Calu3 (cell line): ENCODE measurements at regions not wholly inside any gene's neighbourhood (a gene's known extent, or its start where the extent isn't known, plus 50 kb on each side); places are given as distances from the start of the nearest gene placed in this dataset.

Experiments
- BruUV-seq: library from RNA; stranded (reverse); fragments of 400-500 nt; replicated peaks from 2 replicates; lab custom pipeline; 2021; lab: Mats Ljungman, UMichigan
- CTCF ChIA-PET: fragments of 300-600 bp; sonication (Branson Sonifier 250); formaldehyde crosslinking; loops from one replicate; lab custom pipeline; 2022; ENCODE audit warnings: antibody characterized with exemption; lab: Charles Lee
- DNase-seq: peaks from one replicate; pipeline ENCODE4 v3.0.0; 2022
- H3K27ac Mint-ChIP-seq: one replicate; pipeline ENCODE4 v1.8.0; 2022; ENCODE audit warnings: mixed read lengths; ENCODE audit not compliant: unreplicated experiment
- H3K27me3 Mint-ChIP-seq: one replicate; pipeline ENCODE4 v1.8.0; 2022; ENCODE audit warnings: mixed read lengths; ENCODE audit not compliant: unreplicated experiment
- H3K36me3 Mint-ChIP-seq: one replicate; pipeline ENCODE4 v1.8.0; 2022; ENCODE audit warnings: mild to moderate bottlenecking, moderate library complexity, mixed read lengths; ENCODE audit not compliant: insufficient read depth, unreplicated experiment
- H3K4me1 Mint-ChIP-seq: one replicate; pipeline ENCODE4 v1.8.0; 2022; ENCODE audit warnings: mild to moderate bottlenecking, low read depth, mixed read lengths; ENCODE audit not compliant: unreplicated experiment
- H3K4me3 Mint-ChIP-seq: one replicate; pipeline ENCODE4 v1.8.0; 2022; ENCODE audit warnings: mild to moderate bottlenecking, low read depth, moderate library complexity, mixed read lengths; ENCODE audit not compliant: unreplicated experiment
- H3K9me3 Mint-ChIP-seq: one replicate; pipeline ENCODE4 v1.8.0; 2022; ENCODE audit warnings: low read depth, mixed read lengths; ENCODE audit not compliant: unreplicated experiment
- intact Hi-C: fragments of 100-400 bp; cut with micrococcal nuclease; formaldehyde crosslinking; loops from one replicate; pipeline ENCODE4 v1.10.0; 2022; ENCODE audit not compliant: unreplicated experiment
- TF ChIP-seq, protein P1 (sequence below): fragments of 200-600 bp; IDR thresholded peaks from one replicate; pipeline ENCODE4 v1.8.0; 2022; ENCODE audit warnings: antibody characterized with exemption; ENCODE audit not compliant: unreplicated experiment

DNA sequence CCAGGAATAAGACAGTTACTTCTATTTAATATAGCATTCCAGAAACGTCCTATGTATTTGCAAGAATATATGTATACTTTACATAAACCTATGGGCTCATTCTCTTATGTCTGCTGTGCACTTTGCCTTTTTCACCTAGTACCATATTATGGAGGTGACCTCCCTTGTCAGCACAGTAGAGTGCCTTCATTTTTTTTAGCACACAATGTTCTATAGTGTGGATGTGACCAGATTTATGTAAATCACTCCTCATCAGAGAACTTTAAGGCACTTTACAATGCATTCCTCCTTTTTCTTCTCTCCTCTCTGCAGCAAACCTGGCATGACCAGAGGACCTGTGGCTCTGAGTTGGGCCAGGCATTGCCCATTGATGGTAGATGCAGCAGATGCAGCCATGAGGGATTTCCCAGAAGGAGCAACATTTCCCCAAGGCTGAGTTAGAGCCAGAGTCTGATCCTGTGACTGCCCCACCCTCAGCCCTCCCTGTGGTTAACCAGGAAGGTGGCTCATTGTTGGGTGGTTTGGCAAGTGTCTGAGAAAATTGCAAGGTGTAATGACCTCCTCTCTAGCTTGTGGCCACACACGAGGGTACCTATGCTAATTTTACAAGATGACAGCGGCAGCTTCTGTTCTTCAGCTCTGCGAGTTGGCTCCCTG, 76.5 kb upstream of the DLX2 start:
- intact Hi-C loops, result no loop called here
- no peak overlapping the region for H3K27ac Mint-ChIP-seq
- peaks cover 12% of the 10 kb centered on the region for H3K4me1 Mint-ChIP-seq
- no peaks in the 10 kb centered on the region for H3K9me3 Mint-ChIP-seq
- TF ChIP-seq, protein P1, sequence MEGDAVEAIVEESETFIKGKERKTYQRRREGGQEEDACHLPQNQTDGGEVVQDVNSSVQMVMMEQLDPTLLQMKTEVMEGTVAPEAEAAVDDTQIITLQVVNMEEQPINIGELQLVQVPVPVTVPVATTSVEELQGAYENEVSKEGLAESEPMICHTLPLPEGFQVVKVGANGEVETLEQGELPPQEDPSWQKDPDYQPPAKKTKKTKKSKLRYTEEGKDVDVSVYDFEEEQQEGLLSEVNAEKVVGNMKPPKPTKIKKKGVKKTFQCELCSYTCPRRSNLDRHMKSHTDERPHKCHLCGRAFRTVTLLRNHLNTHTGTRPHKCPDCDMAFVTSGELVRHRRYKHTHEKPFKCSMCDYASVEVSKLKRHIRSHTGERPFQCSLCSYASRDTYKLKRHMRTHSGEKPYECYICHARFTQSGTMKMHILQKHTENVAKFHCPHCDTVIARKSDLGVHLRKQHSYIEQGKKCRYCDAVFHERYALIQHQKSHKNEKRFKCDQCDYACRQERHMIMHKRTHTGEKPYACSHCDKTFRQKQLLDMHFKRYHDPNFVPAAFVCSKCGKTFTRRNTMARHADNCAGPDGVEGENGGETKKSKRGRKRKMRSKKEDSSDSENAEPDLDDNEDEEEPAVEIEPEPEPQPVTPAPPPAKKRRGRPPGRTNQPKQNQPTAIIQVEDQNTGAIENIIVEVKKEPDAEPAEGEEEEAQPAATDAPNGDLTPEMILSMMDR, result no peak
- H3K27me3 Mint-ChIP-seq, result no peaks in the 10 kb centered on the region
- H3K4me3 Mint-ChIP-seq, result no peak overlapping the region
- BruUV-seq, result no TSS peak
- H3K36me3 Mint-ChIP-seq, result no peaks in the 10 kb centered on the region
- CTCF ChIA-PET, result interaction anchor here (0.6 kb wide), 1 partner anchor 47 kb away, joined by 4 read pairs; no protein-coding TSS in a partner anchor
- peak; percentile 61 for DNase-seq

DNA sequence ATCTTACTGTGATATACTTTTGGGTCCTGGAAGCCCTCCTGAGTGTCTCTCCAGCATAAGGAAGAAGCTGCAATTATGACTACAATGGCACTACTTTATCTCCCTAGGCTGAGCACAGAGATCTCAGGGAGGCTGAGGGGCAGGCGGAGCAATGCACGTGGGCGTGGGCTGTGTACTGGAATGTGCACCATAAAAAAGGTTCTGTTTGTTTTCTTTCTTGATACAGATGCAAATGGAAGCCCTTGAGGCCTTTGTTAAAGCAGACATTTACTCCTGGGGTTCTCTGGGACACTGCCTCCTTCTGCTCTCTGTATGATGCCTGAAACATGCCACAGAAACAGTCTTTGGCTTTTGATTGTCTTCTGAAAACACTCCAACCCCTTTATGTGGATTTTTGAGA, 79.1 kb upstream of the DLX2 start:
- CTCF ChIA-PET, result no interaction called here
- Mint-ChIP-seq H3K27ac (no peak overlapping the region), H3K4me3 (no peak overlapping the region), H3K4me1 (peaks cover 12% of the 10 kb centered on the region), H3K27me3 (no peaks in the 10 kb centered on the region), H3K36me3 (no peaks in the 10 kb centered on the region), H3K9me3 (peaks cover 8% of the 10 kb centered on the region)
- TF ChIP-seq, protein P1, result no peak
- no TSS peak for BruUV-seq
- no peak for DNase-seq
- intact Hi-C loops, result no loop called here

DNA sequence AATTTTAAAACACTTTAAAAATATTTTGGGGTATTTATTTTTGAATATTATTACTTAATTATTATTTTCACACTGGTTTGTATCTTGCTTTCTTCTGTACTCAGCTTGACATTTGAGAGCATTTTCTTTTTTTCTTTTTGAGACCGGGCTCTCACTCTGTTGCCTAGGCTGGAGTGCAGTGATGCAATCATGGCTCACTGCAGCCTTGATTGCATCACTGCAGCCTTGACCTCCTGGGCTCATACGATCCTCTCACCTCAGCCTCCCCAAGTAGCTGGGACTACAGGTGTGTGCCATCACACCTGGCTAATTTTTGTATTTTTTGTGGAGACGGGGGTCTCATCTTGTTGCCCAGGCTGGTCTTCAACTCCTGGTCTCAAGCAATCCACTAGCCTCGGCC, 79.9 kb upstream of the DLX2 start:
- Mint-ChIP-seq H3K4me3 (no peak overlapping the region), H3K27ac (no peak overlapping the region), H3K27me3 (no peaks in the 10 kb centered on the region), H3K4me1 (peaks cover 12% of the 10 kb centered on the region), H3K9me3 (peaks cover 8% of the 10 kb centered on the region), H3K36me3 (no peaks in the 10 kb centered on the region)
- no peak for DNase-seq
- TF ChIP-seq, protein P1, result no peak
- no TSS peak for BruUV-seq
- CTCF ChIA-PET, result no interaction called here
- intact Hi-C loops, result no loop called here

DNA sequence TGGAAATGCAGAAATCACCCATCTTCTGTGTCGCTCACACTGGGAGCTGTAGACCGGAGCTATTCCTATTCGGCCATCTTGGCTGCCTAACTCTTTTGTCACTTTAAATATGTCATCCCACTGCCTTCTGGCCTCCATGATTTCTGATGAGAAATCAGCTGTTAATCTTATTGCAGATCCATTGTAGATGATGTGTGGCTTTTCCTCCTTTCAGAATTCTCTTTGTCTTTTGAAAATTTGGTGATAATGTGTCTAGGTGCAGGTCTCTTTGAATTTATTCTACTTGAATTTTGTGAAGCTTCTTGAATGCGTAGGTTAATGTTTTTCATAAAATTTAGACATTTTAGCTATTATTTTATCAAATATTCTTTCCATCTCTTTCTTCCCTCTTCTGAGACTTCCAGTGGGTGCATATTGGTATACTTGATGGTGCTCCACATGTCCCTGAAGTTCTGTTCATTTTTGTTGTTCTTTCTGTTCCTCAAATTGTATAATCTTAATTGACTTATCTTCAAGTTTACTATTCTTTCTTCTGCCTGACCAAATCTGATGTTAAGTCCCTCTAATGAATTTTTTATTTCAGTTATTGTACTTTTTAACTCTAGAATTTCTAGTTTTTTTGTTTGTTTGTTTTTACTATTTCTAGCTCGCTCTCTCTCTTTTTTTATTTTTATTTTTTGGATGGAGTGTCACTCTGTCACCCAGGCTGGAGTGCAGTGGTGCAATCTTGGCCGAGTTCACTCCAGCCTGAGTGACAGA, 90.8 kb upstream of the DLX2 start:
- no peak overlapping the region for H3K27ac Mint-ChIP-seq
- H3K4me1 Mint-ChIP-seq, result peaks cover 19% of the 10 kb centered on the region
- DNase-seq, result no peak
- peaks cover 12% of the 10 kb centered on the region for H3K9me3 Mint-ChIP-seq
- H3K27me3 Mint-ChIP-seq, result no peaks in the 10 kb centered on the region
- intact Hi-C loops, result no loop called here
- TF ChIP-seq, protein P1, result no peak
- H3K4me3 Mint-ChIP-seq, result no peak overlapping the region
- H3K36me3 Mint-ChIP-seq, result no peaks in the 10 kb centered on the region
- no TSS peak for BruUV-seq
- CTCF ChIA-PET, result no interaction called here
